ENCODE measurements at regions not wholly inside any gene's neighbourhood (a gene's known extent, or its start where the extent isn't known, plus 50 kb on each side); places are given as distances from the start of the nearest gene placed in this dataset.

DNA sequence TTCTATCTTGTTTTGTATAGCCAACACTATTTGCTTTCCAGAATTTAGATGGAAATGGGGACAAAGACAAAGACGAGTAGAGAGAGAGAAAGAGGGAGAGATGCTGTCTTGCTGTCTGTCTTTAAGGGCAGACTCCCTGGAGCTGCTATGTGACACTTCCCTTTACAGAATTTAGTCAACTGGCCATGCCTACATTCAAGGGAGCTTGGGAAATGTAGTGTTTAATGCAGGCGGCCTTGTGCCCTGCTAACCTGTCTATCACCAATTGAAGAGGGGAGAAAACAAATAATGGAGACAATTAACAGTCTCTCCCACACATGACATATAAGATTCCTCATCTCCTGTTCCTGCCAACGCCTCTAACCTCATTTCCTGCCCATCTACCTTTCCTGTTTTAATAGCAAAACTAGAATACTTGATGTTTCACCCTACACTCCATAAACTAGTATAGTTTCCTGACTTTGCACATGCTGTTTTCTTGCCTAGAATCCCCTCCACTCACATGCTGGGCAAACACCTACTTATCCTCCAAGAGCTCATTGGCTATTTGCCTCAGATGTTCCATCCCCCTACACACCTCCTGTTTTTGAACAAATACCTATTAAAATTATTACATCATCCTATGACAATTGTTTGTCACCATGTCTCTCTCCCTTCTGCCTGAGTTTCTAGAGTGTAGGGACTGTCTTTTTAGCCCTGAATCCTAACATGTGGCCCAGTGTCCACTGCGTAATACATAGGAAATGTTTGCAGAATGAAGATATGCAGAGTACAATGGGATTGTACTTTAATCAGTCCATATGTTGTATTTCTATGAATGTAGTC, 117.2 kb downstream of the SLC25A24 start:
- no peak for DNase-seq

GRCh38 chr1:108082001-108082400, 117.0 kb upstream of the VAV3 start:
- no peak for DNase-seq

DNA sequence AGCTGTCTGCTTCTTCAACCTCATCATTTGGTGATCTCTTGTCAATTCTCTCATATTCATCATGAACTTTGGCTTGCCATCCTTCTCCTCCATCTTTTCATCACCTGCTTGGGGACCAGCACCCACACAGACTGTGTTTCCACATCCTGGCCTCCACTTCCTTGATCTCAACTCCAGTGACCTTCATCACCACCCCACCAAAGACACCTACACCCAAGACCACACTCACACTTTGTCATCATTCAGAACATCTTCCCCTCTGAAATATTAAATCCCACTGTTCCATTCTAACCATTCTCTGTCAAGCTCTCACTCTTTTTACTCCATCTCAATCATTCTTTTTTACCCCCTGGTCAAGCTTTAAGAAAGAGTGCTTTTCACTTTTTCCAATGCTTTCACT, 115.5 kb upstream of the VAV3 start:
- no peak for DNase-seq

GRCh38 chr1:108079440-108080025, 114.6 kb upstream of the VAV3 start:
- no peak for DNase-seq

GRCh38 chr1:108077991-108078390, 113.0 kb upstream of the VAV3 start:
- DNase-seq, result no peak

GRCh38 chr1:108075055-108075454, 110.1 kb upstream of the VAV3 start:
- no peak for DNase-seq

- no peak for DNase-seq
These were observed 107.8 kb upstream of the VAV3 start for GRCh38 chr1:108072776-108073175.

- no peak for DNase-seq
These were observed 107.2 kb upstream of the VAV3 start for GRCh38 chr1:108072212-108072611.

DNA sequence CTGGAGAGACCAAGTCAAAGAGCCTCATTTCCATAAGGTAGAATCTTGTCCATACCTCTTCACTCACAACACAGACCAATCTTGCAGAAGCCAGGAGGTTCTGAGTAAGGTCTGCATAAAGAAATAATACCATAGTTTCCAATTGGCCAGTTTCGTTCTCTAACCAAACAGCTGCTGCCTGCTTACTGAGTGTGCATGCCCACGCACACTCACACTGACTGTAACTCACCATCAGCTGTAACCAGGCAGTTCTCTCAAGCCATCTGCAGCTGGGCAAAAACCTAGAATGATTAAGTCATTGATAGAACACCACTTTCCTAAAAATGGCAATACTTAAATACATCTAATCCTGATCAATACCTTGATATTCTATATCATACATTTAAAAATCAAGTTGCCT, 106.6 kb upstream of the VAV3 start:
- DNase-seq, result no peak

GRCh38 chr1:108070662-108071061, 105.7 kb upstream of the VAV3 start:
- DNase-seq, result no peak

- no peak for DNase-seq
These were observed 103.0 kb upstream of the VAV3 start for GRCh38 chr1:108067884-108068540.

- no peak for DNase-seq
These were observed 101.8 kb upstream of the VAV3 start for GRCh38 chr1:108066808-108067207.

- no peak for DNase-seq
These were observed 99.3 kb upstream of the VAV3 start for GRCh38 chr1:108064255-108064654.

GRCh38 chr1:108063703-108064102, 98.7 kb upstream of the VAV3 start:
- no peak for DNase-seq

- DNase-seq, result no peak
These were observed 95.0 kb upstream of the VAV3 start for GRCh38 chr1:108059945-108060344.

DNA sequence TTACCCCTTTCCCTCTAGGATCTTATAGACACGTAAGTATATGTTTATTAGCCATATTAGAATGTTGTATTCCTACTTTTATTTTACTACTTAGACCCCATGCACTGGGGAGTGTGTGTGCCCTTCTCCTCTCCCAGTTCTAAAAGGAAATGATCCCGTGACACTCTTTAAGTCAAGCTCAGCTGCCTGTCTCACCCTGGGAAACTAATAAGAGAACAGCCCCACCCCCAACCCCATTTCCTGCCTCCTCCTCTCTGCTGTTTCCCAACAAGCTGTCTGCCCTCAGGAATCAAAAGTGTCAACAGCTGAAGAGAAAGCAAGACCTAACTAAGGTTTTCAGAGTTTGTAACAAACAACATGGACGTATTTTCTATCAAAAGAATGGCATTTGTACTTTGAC, 92.6 kb upstream of the VAV3 start:
- no peak for DNase-seq

DNA sequence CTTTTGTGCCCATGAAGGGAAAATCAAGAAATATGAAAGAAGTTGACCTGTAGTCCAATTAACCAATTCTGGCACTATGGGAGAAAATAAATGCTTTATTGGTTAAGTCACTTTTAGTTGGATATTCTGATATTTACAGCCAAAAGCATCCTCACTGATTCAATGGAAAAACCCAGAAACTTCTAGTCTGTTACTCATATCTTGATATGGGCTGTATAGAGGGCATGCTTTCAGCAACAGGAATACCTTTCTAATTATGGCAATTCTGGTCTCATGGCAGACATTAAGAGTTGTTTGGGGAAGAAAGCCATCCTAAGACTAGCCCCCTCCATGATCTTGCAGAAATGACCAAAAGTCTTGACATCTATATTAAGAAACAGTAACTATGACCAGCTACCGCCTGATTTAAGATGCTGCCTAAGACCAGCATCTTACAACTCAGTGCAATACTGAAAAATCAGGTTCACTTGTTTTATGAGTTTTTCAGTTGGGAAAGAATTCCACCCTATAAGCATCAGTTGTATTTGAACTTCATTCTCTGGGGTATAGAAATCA, 91.5 kb upstream of the VAV3 start:
- DNase-seq, result no peak

DNA sequence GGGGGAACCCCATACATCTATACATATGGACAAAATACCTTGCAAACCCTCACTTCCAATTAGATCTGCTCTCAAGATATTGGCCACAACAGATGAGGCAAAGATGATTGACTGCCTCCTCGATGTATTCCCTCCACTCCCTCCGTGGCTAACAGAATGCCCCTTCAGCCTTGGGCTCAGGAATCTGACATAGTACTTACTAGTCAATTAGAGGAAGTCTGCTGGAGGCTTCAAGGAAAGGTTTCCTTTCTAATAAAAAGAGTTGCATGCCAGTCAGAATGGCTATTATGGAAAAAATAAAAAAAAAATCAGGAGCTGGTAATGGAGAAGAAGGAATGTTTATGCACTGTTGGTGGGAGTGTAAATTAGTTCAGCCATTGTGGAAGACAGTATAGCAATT, 90.4 kb upstream of the VAV3 start:
- no peak for DNase-seq

GRCh38 chr1:108054396-108054795, 89.4 kb upstream of the VAV3 start:
- DNase-seq, result no peak

DNA sequence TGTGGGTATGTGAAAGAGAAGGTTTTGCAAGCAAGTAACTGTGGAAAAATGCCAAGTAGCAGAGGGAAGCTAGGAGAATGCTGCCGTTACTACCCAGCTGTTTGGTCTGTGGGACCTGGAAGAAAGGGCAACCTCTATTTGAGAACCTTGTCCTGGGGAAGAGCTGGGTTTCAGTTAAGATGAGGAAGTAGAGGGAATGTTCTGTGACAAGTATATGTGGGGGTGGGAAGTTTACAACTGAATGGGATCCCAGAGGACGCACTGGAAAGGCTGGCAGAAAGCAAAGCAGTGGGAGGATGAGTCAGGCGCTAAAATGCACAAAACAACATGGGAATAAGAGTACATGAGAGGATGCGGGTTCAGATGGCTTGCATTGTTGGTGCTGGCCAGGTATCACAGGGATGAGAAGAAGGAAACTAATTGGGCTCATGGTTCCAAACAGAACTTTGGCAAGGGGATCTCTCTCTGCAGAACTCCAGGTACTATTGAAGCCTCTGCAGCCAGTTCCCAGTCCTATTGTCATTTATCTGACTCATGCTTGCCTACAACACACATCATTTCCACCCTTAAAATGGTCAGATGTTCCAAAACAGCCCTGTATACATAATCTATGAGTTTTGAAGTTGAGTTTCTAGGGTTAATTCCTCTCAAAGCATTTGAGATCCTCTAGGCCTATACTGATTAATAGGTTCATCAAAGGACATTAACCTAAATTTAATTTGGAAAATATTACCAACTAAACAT, 88.5 kb upstream of the VAV3 start:
- DNase-seq, result no peak

DNA sequence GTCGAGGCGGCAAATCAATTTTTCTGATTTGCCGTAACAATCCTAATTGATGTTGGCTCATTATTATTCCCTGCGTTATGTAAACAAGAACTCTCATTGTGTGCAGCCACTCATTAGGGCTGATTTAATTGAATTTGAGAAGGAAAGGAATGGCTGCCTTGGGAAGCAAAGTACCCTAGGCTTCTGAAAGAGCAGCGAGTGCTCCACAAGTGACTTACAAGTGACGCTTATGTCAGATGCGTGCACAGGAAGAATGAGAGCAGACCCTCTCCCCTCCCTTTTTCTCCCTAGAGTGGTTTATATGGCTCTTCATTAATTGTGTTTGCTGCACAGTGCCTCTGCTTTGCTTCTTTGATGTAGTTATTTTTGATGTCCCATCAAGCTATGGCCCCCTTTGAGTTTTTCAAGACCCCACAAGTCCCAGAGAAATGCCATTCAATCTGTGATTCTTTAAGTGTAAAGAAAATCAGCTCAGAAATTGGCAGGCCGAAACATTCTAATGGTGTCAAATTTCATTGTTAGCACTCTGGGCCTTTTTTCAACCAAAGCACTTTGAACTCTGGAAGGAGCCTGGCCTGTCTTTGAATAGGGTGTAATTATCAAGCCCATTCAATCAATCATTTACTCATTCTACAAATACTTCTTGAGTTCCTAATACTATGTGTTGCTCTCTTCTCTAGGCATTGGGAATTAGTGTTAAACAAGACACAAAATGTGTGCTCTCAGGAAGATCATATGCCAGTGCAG, 86.8 kb upstream of the VAV3 start:
- DNase-seq, result no peak

DNA sequence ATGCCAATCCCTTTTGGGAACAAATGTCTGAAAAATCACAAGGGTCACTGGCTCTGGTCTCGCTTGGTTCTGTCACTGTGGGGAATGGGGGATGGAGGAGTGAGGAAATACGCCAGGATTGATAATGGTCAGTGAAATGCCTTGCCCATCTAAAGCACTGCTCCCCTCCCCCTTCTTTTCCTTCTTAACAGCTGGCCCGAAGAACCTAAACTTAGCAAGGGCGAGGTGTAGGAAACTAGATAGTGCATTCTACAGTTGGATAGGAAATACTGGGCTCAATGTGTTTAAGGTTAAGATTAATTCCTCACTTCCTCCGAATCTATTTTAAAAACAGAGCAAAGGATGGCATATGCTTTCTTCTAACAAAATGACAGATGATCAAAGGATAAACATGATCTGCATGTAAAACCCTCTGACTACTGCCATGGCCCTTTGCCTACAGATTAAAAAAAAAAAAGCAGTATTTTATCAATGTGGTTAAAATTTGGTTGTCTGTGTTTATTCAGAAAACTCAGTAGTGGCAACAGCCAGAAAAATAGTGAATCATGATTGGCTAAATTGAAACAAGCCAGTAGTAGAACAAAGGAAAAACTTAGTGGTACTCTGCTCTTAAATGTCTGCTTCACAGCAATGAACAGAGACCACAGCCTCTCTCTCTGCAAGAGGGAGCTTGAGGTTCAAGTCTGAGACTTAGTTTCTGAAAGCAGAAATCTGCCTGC, 86.1 kb upstream of the VAV3 start:
- DNase-seq, result no peak
